IgD-negative memory B cell (primary cell): ENCODE measurements at regions not wholly inside any gene's neighbourhood (a gene's known extent, or its start where the extent isn't known, plus 50 kb on each side); places are given as distances from the start of the nearest gene placed in this dataset.

ENCODE experiments used
- H3K27ac Mint-ChIP-seq, 3 donors: one replicate each; pipeline ENCODE4 v1.8.0; 2020 to 2022; ENCODE audit warnings: mild to moderate bottlenecking in 3 of 3, mixed read lengths in 3 of 3, moderate library complexity in 1 of 3
- H3K27me3 Mint-ChIP-seq: one replicate; pipeline ENCODE4 v1.8.0; 2021; ENCODE audit warnings: mixed read lengths
- H3K36me3 Mint-ChIP-seq: one replicate; pipeline ENCODE4 v1.8.0; 2020; ENCODE audit warnings: mild to moderate bottlenecking, mixed read lengths
- H3K4me1 Mint-ChIP-seq, 3 donors: one replicate each; pipeline ENCODE4 v1.8.0; 2020 to 2022; ENCODE audit warnings: mixed read lengths in 3 of 3, mild to moderate bottlenecking in 1 of 3
- H3K4me3 Mint-ChIP-seq, 4 donors: one replicate each; pipeline ENCODE4 v1.8.0; 2020 to 2022; ENCODE audit warnings: mild to moderate bottlenecking in 4 of 4, mixed read lengths in 4 of 4, moderate library complexity in 3 of 4
- H3K9me3 Mint-ChIP-seq, 3 donors: one replicate each; pipeline ENCODE4 v1.8.0; 2020 to 2021; ENCODE audit warnings: mixed read lengths in 3 of 3, mild to moderate bottlenecking in 1 of 3

DNA sequence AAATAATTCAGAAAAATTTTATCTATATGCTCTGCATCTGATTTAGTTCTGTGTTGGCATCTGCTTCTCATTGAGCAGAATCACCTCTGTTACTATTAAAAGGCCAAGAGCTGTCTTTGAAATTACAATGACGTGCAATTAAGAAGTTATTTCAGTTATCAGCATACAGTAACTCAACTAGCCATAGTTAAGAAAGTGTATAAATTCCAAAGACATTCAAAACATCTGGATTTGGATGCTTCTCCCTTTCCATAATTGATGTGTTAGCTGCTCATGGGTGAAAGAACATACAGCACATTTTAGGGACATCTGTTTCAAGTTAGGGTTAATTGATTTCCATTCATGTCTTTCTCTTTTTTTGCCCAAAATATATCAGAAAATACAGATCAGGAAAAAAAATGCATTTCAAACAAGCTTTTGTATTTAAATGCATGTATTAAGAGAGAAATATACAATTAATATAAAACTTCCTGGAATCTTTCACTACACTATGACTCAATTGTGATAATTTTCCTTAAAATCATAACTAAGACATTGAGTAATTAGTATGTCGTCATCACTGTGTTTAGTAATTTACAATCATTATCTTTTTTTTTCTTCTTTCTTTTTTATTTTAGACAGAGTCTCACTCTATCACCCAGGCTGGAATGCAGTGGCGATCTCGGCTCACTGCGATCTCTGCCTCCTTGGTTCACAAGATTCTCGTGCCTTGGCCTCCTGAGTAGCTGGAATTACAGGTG, 82.7 kb upstream of the MBNL1 start:
- Mint-ChIP-seq H3K4me3 (no peak overlapping the region), H3K27ac (no peak overlapping the region), H3K27me3 (no peaks in the 10 kb centered on the region), H3K36me3 (no peaks in the 10 kb centered on the region), H3K4me1 (peaks cover 11 to 26% (median 21%) of the 10 kb centered on the region in 3 donors), H3K9me3 (no peaks in the 10 kb centered on the region)

DNA sequence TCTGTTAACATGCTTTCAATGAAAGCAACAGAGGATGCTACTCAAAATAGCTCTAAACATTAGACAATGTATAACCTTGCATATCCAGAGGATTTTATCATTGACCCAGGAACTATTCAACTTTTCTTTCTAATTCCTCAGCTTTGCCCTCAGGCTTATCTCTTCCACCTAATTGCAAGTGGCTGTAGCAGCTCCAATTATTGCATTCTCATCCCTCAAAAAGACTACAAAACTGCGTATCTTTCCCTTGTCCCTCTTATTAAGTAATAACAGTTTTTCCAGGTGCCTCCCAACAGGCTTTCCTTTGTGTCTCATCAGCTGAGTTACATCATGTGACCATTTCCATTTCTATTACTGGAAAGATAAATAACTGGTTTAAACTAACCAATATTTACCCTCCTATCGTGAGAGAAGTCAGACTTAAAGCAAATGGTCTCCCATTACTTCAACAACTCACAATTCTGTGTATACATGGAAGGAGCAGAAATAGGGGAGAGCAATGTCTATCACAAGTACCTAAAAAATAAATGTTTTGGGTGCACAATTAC, 78.0 kb upstream of the MBNL1 start:
- Mint-ChIP-seq H3K27ac (no peak overlapping the region), H3K27me3 (no peaks in the 10 kb centered on the region), H3K36me3 (no peaks in the 10 kb centered on the region), H3K4me1 (peaks cover 28 to 40% (median 33%) of the 10 kb centered on the region in 3 donors), H3K9me3 (no peaks in the 10 kb centered on the region), H3K4me3 (no peak overlapping the region)

DNA sequence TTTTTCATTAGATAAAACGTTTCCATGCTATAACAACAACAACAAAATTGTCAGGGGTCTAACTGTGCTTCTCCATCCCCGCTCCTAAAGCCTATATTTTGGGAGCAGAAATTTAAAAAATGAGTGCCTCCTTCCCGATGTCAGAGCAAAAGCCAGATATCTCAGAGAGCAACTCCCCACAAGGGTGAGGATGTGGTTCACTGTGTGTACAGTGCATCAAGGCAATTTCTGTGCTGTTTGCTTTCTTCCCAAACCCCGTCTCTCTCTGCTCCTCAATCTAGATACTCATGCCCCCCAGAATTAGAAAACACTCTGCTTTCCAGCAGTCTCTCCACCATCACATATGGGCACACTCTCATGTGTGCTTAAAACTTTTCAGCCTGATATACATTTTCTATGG, 76.7 kb upstream of the MBNL1 start:
- Mint-ChIP-seq H3K4me3 (peak overlapping the region in 1 of 4 donors; percentile 24), H3K4me1 (peaks cover 34 to 49% (median 40%) of the 10 kb centered on the region in 3 donors), H3K27me3 (no peaks in the 10 kb centered on the region), H3K36me3 (no peaks in the 10 kb centered on the region), H3K9me3 (no peaks in the 10 kb centered on the region), H3K27ac (peak overlapping the region in 2 of 3 donors; percentile 3 to 12)

DNA sequence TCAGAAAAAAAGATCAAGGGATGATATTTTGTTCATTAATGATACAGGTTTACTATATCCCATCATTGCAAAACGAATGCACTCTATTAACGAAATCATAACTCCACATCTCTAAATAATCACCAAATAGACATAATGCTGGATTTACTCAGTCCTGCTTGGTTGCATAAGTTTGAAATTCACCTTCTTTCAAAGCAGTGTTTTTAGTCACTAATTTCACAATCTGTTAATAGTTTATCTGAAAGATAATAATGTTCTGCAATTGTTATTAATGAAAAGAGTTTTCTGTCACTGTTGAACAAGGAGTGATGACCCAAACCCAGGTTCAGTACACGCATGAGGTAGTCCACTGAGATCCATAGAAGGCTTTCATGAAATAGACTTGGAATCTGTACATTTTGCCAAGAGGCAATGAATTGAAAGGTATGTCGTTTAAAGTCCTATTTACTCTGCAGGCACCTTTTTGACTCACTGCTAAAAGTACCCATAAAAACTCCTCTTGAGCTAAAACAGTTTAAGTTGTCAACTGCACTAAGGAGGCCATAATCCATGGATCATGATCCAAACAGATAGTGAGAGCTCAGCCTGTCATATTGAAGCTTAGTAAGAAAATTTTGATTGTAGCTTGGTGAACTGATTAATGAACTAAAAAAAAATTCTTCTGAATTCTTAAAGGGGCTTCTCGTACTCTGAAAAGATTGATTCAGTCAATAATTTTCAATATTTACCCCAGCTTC, 75.6 kb upstream of the MBNL1 start:
- no peaks in the 10 kb centered on the region for H3K27me3 Mint-ChIP-seq
- no peaks in the 10 kb centered on the region for H3K36me3 Mint-ChIP-seq
- peaks cover 44 to 55% (median 48%) of the 10 kb centered on the region in 3 donors for H3K4me1 Mint-ChIP-seq
- no peaks in the 10 kb centered on the region for H3K9me3 Mint-ChIP-seq
- H3K27ac Mint-ChIP-seq, result peak overlapping the region; percentile 77 to 94 (median 85)
- peak overlapping the region; percentile 83 to 99 (median 88) for H3K4me3 Mint-ChIP-seq

DNA sequence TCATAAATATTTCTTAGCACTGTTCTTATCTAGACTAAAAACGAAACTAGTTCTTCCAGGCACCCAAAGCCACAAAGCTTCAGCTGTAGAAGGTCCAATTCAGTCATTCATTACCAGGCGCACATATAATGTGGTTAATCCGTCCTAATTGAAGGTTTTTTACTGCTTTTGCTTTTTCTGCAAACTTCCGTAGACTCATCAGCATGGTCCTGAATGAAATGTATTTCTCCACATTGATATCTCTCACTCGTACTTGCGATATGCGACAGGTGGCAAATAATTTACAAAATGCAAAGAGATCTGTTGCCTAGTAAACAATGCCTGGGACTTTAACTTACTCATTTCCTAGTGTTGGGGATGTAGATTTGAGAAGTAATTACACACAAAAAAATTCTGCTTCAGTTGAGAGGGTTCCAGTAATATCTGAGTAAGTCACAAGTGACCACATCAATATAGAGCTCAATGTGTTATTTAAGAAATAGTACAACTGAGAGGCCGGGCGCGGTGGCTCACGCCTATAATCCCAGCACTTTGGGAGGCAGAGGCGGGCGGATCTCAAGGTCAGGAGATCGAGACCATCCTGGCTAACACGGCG, 75.0 kb upstream of the MBNL1 start:
- peak overlapping the region; percentile 83 to 99 (median 88) for H3K4me3 Mint-ChIP-seq
- no peaks in the 10 kb centered on the region for H3K36me3 Mint-ChIP-seq
- H3K4me1 Mint-ChIP-seq, result peaks cover 45 to 58% (median 53%) of the 10 kb centered on the region in 3 donors
- no peaks in the 10 kb centered on the region for H3K9me3 Mint-ChIP-seq
- H3K27me3 Mint-ChIP-seq, result no peaks in the 10 kb centered on the region
- peak overlapping the region; percentile 77 to 94 (median 85) for H3K27ac Mint-ChIP-seq

DNA sequence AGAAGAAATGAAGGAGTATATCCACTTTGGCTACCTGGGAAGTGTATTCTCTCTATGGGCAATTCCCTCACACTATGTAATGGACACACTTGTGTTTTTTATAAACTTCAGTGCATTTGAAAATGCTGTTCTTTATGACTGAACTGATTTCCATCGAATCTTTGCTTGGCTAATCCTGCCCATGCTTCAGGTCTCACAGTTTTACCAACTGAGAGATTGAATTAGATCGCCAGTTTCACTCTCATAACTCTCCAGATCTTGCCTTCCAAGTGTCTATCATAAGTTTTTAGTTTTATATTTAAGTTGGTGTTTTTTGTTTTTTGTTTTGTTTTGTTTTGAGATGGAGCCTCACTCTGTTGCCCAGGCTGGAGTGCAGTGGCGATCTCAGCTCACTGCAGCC, 73.5 kb upstream of the MBNL1 start:
- peaks cover 57 to 63% (median 59%) of the 10 kb centered on the region in 3 donors for H3K4me1 Mint-ChIP-seq
- no peaks in the 10 kb centered on the region for H3K36me3 Mint-ChIP-seq
- peak overlapping the region; percentile 77 to 98 (median 94) for H3K27ac Mint-ChIP-seq
- peak overlapping the region; percentile 14 to 91 (median 88) for H3K4me3 Mint-ChIP-seq
- H3K27me3 Mint-ChIP-seq, result no peaks in the 10 kb centered on the region
- no peaks in the 10 kb centered on the region for H3K9me3 Mint-ChIP-seq

DNA sequence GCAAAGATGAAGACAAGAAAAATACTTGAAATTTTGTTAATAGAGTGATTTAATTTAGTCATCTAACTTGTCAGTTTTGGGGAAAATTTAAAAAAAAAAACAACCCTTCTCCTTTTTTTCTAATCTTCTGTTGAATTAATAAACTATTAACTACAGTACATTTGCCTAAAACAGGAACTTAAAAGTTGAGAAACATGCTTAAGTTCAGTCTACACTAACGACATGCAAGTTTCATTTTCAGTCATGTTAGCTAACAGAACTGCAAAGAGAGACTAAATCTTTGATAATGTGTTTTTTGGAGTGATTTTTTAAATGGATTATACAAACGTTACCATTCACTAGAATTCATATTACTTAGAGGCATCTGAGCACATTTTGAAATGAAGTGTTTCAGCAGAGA, 71.9 kb upstream of the MBNL1 start:
- Mint-ChIP-seq H3K4me1 (peaks cover 61 to 64% (median 63%) of the 10 kb centered on the region in 3 donors), H3K9me3 (no peaks in the 10 kb centered on the region), H3K27ac (peak overlapping the region; percentile 95 to 98 (median 97)), H3K4me3 (peak overlapping the region; percentile 83 to 91 (median 88)), H3K36me3 (no peaks in the 10 kb centered on the region), H3K27me3 (no peaks in the 10 kb centered on the region)

DNA sequence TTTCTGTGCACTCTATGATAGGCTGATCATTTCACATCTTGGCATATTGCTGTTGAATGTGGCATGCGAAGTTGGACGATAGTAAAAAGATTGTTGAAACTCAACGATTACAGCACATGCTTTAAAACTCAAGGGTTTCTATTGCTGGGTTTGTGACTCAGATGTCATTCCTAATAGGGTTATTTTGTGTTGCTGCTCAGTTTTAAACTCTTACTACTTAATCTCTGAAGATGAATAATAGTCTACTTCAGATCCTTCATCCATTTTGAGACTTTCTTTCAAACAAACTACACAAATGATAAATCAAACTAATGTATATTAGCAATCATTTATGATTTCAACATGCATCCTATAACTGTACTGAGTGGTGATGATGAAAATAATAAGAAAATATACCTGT, 71.3 kb upstream of the MBNL1 start:
- Mint-ChIP-seq H3K36me3 (no peaks in the 10 kb centered on the region), H3K27ac (peak overlapping the region; percentile 95 to 97 (median 97)), H3K4me3 (peak overlapping the region; percentile 54 to 91 (median 84)), H3K4me1 (peaks cover 55 to 61% (median 58%) of the 10 kb centered on the region in 3 donors), H3K27me3 (no peaks in the 10 kb centered on the region), H3K9me3 (no peaks in the 10 kb centered on the region)

DNA sequence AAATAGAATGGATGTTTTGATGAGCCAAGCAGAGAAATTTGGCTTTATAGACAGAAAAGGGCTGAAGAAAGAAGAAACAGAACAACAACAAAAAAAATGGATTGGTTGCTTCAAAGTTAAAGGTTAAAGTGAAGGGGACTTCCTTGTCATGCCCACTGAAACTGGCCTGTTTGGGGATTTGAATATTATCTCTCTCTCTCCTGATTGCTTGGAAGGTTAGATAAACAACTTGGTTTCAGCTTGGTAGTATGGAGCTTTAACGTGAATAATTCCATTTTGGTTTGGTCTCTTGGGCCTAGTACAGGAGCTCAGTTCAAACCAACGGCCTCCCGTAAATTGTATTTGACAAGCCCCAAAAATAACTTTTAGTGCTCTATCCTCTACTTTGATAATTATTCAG, 70.8 kb upstream of the MBNL1 start:
- no peaks in the 10 kb centered on the region for H3K27me3 Mint-ChIP-seq
- H3K4me1 Mint-ChIP-seq, result peaks cover 56 to 61% (median 59%) of the 10 kb centered on the region in 3 donors
- no peaks in the 10 kb centered on the region for H3K36me3 Mint-ChIP-seq
- H3K4me3 Mint-ChIP-seq, result peak overlapping the region; percentile 54 to 91 (median 84)
- no peaks in the 10 kb centered on the region for H3K9me3 Mint-ChIP-seq
- H3K27ac Mint-ChIP-seq, result peak overlapping the region; percentile 95 to 97 (median 97)

DNA sequence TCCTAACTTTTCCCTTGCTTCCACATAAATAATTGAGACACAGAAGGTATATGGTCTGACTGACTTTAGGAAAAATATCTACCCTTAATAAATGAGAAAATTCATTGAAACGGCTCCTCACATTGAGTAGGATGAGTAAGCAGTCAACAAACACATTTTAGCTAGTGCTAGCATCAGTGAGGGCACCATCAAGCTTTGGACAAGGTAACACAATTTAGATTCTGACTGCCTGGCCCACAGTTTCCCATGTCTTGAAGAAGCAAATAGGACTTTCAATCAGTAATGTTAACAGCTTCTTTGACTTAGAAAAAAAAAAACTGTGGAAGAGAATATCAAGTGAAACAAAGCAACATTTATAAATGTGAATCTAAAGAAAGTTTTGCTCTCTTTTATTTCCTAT, 70.1 kb upstream of the MBNL1 start:
- H3K27ac Mint-ChIP-seq, result peak overlapping the region; percentile 95 to 97 (median 97)
- no peaks in the 10 kb centered on the region for H3K36me3 Mint-ChIP-seq
- peaks cover 54 to 56% (median 55%) of the 10 kb centered on the region in 3 donors for H3K4me1 Mint-ChIP-seq
- no peaks in the 10 kb centered on the region for H3K9me3 Mint-ChIP-seq
- H3K27me3 Mint-ChIP-seq, result no peaks in the 10 kb centered on the region
- peak overlapping the region; percentile 66 to 91 (median 84) for H3K4me3 Mint-ChIP-seq

DNA sequence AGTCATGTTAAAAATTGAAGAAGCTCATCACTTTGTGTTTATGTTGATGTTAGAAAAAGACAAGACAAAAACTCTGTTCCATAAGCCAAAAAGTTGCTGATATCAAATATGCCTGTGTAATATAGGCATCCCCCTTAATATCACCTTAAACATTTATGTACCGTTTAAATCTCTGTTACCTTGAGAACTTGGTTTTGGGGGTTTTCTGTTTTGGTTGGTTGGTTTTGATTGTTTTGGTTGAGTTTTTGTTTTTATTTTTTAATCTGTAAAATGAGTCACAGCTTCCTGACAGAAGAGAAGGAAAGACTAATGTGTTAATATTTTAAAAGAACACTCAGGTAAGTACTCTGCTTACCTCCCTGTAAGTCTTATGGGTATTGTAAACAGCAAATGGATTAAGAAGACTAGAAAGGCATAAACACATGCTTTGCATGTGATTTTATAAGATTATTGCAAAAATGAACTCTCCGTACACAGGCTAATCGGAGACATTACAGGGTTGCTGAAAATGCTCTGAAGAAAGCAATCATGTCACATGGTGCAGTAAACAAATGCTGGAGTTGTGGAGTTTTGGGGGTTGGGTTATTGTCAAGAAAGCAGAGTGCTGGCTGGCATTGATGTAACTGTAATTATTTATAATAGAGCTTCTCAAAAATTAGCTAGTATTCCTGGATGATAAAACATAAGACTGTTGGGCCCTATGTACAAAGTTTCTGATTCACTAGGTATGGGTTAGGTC, 69.5 kb upstream of the MBNL1 start:
- Mint-ChIP-seq H3K27me3 (no peaks in the 10 kb centered on the region), H3K36me3 (no peaks in the 10 kb centered on the region), H3K9me3 (no peaks in the 10 kb centered on the region), H3K27ac (peak overlapping the region; percentile 95 to 97 (median 97)), H3K4me3 (peak overlapping the region; percentile 66 to 91 (median 84)), H3K4me1 (peaks cover 50 to 54% (median 53%) of the 10 kb centered on the region in 3 donors)

DNA sequence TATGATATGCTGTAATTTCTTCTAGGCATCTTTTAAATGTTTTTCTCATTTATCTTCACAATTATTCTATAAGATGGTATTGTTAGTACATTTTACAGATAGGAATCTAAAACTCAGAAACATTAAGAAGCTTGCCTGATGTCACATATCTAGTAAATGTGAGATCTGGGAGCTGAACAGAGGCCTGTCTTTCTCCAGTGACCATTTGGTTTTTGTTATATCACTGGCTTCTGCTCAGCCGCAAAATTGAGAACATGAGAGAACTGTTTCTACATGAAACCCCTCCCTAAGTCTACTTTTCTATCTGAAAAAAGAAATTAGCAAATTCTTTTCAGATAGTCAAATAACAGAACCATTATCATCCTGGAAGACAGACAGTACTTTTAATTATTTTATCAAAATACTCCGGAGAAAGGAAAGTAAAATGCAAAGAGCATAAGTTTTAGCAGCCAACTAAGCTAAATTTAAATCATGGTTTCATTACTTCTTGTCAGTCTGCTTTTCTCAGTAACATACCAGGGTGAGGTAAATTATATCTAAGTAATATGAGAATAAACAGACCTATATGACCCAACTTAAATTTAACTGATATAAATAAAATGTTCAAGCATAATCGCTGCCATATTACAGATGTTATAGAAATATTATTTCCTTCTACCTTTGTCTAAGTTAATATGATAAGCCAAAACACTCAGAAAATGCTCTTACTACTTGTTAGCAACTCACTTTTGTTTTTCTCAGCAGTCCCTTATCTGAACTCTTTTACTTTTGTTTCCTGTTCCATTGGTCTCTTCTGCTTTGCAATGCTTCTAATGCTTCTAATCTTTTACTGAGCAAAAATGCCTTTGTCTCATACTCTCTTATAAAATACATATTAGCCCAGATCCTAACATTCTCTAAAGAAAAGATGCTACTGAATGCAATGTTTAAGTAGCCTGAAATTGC, 68.0 kb upstream of the MBNL1 start:
- peak overlapping the region; percentile 72 to 81 (median 78) for H3K4me3 Mint-ChIP-seq
- H3K27me3 Mint-ChIP-seq, result no peaks in the 10 kb centered on the region
- peak overlapping the region; percentile 95 to 97 (median 97) for H3K27ac Mint-ChIP-seq
- peaks cover 43 to 52% (median 50%) of the 10 kb centered on the region in 3 donors for H3K4me1 Mint-ChIP-seq
- no peaks in the 10 kb centered on the region for H3K36me3 Mint-ChIP-seq
- H3K9me3 Mint-ChIP-seq, result no peaks in the 10 kb centered on the region

DNA sequence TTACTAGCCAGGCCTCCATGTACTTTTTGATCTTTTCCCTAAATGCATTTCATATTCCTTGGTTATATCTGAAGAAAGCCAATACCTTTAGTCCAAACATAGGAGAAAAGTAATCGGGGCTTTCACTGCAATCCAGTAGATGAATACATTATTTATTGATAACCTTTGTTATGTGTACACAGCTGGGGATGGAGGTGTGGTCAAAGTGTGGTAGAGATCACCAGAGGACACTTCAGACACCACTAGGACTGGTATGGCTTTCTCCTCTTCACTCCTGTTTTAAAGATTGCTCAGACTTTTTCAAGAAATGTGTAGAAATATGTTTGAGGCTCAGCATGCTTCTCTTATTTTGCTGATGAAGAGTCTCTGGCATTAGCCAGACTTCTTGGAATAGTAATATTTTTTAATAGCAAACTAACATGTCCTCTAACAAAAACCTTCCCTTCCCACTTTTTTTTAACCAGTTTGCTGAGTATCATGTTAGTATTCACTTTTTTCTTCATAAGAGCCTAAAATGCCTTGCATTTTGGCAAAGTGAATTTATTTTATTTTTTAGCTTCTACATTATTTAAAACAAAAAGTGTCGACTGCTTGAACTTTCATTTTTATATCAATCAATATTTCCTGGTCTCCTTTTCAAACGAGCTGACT, 65.6 kb upstream of the MBNL1 start:
- H3K4me1 Mint-ChIP-seq, result peaks cover 34 to 48% (median 34%) of the 10 kb centered on the region in 3 donors
- H3K36me3 Mint-ChIP-seq, result no peaks in the 10 kb centered on the region
- H3K27ac Mint-ChIP-seq, result peak overlapping the region; percentile 62 to 91 (median 64)
- H3K4me3 Mint-ChIP-seq, result peak overlapping the region; percentile 80 to 95 (median 89)
- no peaks in the 10 kb centered on the region for H3K27me3 Mint-ChIP-seq
- H3K9me3 Mint-ChIP-seq, result no peaks in the 10 kb centered on the region
